HepG2 (cell line): ENCODE measurements at regions not wholly inside any gene's neighbourhood (a gene's known extent, or its start where the extent isn't known, plus 50 kb on each side); places are given as distances from the start of the nearest gene placed in this dataset.

Experiments
- CTCF ChIP-seq: sonication (generic); formaldehyde crosslinking; IDR thresholded peaks from 2 replicates; pipeline ENCODE4 v1.5.0; 2020; ENCODE audit warnings: mild to moderate bottlenecking, missing genetic modification reagents, moderate library complexity
- FOXA3 ChIP-seq: IDR thresholded peaks from 2 replicates; pipeline ENCODE4 v1.6.1; 2016; ENCODE audit warnings: missing genetic modification reagents, missing compliant biosample characterization
- JUN ChIP-seq: sonication (generic); formaldehyde crosslinking; IDR thresholded peaks from 2 replicates; pipeline ENCODE4 v1.4.0; 2020; ENCODE audit warnings: mild to moderate bottlenecking, missing genetic modification reagents
- NPAS2 ChIP-seq: sonication (generic); formaldehyde crosslinking; IDR thresholded peaks from 2 replicates; pipeline ENCODE4 v1.8.0; 2022; ENCODE audit warnings: mild to moderate bottlenecking, missing genetic modification reagents, borderline replicate concordance
- PLSCR1 ChIP-seq: sonication (generic); formaldehyde crosslinking; IDR thresholded peaks from 2 replicates; pipeline ENCODE4 v1.5.0; 2020; ENCODE audit warnings: missing genetic modification reagents, mild to moderate bottlenecking, borderline replicate concordance
- POLR2A ChIP-seq, 2 experiments: IDR thresholded peaks; 2 replicates each; pipeline ENCODE4 v1.6.1; 2011; ENCODE audit warnings: low read depth in 2 of 2, low read length in 2 of 2, mild to moderate bottlenecking in 1 of 2, moderate library complexity in 1 of 2; ENCODE audit not compliant: insufficient read depth in 1 of 2
- SNAPC5 ChIP-seq: sonication (generic); formaldehyde crosslinking; IDR thresholded peaks from 2 replicates; pipeline ENCODE4 v1.8.1; 2023; ENCODE audit warnings: mild to moderate bottlenecking, missing genetic modification reagents, borderline replicate concordance
- TRAFD1 ChIP-seq: sonication (generic); formaldehyde crosslinking; IDR thresholded peaks from 2 replicates; pipeline ENCODE4 v1.5.1; 2020; ENCODE audit warnings: missing genetic modification reagents, mild to moderate bottlenecking, borderline replicate concordance
- TRIM24 ChIP-seq: sonication (generic); formaldehyde crosslinking; IDR thresholded peaks from 2 replicates; pipeline ENCODE4 v1.8.0; 2022; ENCODE audit warnings: mild to moderate bottlenecking, missing genetic modification reagents
- ZNF484 ChIP-seq: sonication (generic); formaldehyde crosslinking; IDR thresholded peaks from 2 replicates; pipeline ENCODE4 v1.5.1; 2020; ENCODE audit warnings: mild to moderate bottlenecking, low read depth, missing genetic modification reagents, borderline replicate concordance
- ZNF746 ChIP-seq: sonication (generic); formaldehyde crosslinking; IDR thresholded peaks from 2 replicates; pipeline ENCODE4 v1.8.0; 2022; ENCODE audit warnings: mild to moderate bottlenecking, missing genetic modification reagents

GRCh38 chr7:113308399-113308798 is 190.0 kb upstream of the SMIM30 start:
- TF ChIP-seq PLSCR1 (no peak), CTCF (no peak), JUN (CRISPR knock-in tag) (no peak), TRAFD1 (CRISPR knock-in tag) (no peak), FOXA3 (no peak), ZNF746 (CRISPR knock-in tag) (no peak), POLR2A (IDR thresholded peaks at IDR 0.05; ENCODE audit: insufficient read depth in 1 of 2, low read depth in 2 of 2, low read length in 2 of 2) (no peak), TRIM24 (CRISPR knock-in tag) (no peak), NPAS2 (CRISPR knock-in tag) (no peak), ZNF484 (no peak), SNAPC5 (CRISPR knock-in tag) (no peak)
